IMR-90 (cell line): ENCODE measurements at regions not wholly inside any gene's neighbourhood (a gene's known extent, or its start where the extent isn't known, plus 50 kb on each side); places are given as distances from the start of the nearest gene placed in this dataset.

Experiments
- ATAC-seq: fragments of 200-7000 bp; cut with Tn5 transposase; 2 replicates; pipeline ENCODE4 v1.9.1; 2020; ENCODE audit warnings: low read depth, mild to moderate bottlenecking, moderate library complexity
- BruUV-seq: library from RNA; stranded (reverse); fragments of 400-500 nt; replicated peaks from 2 replicates; lab custom pipeline; 2021; lab: Mats Ljungman, UMichigan
- CTCF ChIA-PET: fragments of 300-600 bp; formaldehyde crosslinking; extraction: SDS; loops from one replicate; lab custom pipeline; 2021; ENCODE audit warnings: antibody characterized with exemption; lab: Yijun Ruan, JAX
- POLR2A ChIA-PET: fragments of 300-600 bp; sonication (Branson Sonifier 250); formaldehyde crosslinking; loops from one replicate; lab custom pipeline; 2022; ENCODE audit warnings: antibody characterized with exemption; ENCODE audit not compliant: unreplicated experiment; lab: Charles Lee
- DNase-seq: peaks from one replicate; pipeline ENCODE4 v3.0.0; 2013
- H2AFZ ChIP-seq: replicated peaks from 2 replicates; pipeline ENCODE3; 2013; ENCODE audit warnings: low read length, mild to moderate bottlenecking; ENCODE audit not compliant: poor library complexity
- H2AK5ac ChIP-seq: 2 replicates; pipeline ENCODE4 v1.6.1; 2013; ENCODE audit warnings: low read depth, low read length, inconsistent platforms
- H2AK9ac ChIP-seq: replicated peaks from 2 replicates; pipeline ENCODE3; 2013; ENCODE audit warnings: mild to moderate bottlenecking, low read depth, low read length, moderate library complexity; ENCODE audit not compliant: poor library complexity
- H2BK120ac ChIP-seq: 2 replicates; pipeline ENCODE4 v1.6.1; 2013; ENCODE audit warnings: low read depth, low read length, inconsistent platforms
- H2BK15ac ChIP-seq: 3 replicates; pipeline ENCODE4 v1.6.1; 2013; ENCODE audit warnings: low read depth, low read length, inconsistent platforms
- H2BK20ac ChIP-seq: 2 replicates; pipeline ENCODE4 v1.6.1; 2013; ENCODE audit warnings: low read depth, mild to moderate bottlenecking, inconsistent platforms, low read length, moderate library complexity
- H2BK5ac ChIP-seq: 2 replicates; pipeline ENCODE4 v1.6.1; 2013; ENCODE audit warnings: mild to moderate bottlenecking, low read depth, low read length, inconsistent platforms; ENCODE audit not compliant: poor library complexity, severe bottlenecking
- H3K14ac ChIP-seq: replicated peaks from 2 replicates; pipeline ENCODE4 v1.6.1; 2013; ENCODE audit warnings: low read depth, low read length, inconsistent platforms
- H3K18ac ChIP-seq: 2 replicates; pipeline ENCODE4 v1.6.1; 2013; ENCODE audit warnings: low read depth, low read length, control low read depth
- H3K23ac ChIP-seq: 2 replicates; pipeline ENCODE4 v1.6.1; 2013; ENCODE audit warnings: low read depth, low read length, inconsistent platforms
- H3K27ac ChIP-seq: 2 replicates; pipeline ENCODE4 v1.5.1; 2013; ENCODE audit warnings: mild to moderate bottlenecking, control low read depth, low read length; ENCODE audit not compliant: insufficient read depth
- H3K27me3 ChIP-seq: 2 replicates; pipeline ENCODE4 v1.6.1; 2013; ENCODE audit warnings: low read length; ENCODE audit not compliant: control insufficient read depth, insufficient read depth
- H3K36me3 ChIP-seq: 2 replicates; pipeline ENCODE4 v1.6.1; 2013; ENCODE audit warnings: low read length, mixed read lengths; ENCODE audit not compliant: control insufficient read depth, insufficient read depth
- H3K4ac ChIP-seq: 2 replicates; pipeline ENCODE4 v1.6.1; 2013; ENCODE audit warnings: low read depth, low read length, inconsistent platforms
- H3K4me1 ChIP-seq: 2 replicates; pipeline ENCODE4 v1.6.1; 2013; ENCODE audit warnings: low read length, mixed read lengths; ENCODE audit not compliant: control insufficient read depth, insufficient read depth
- H3K4me2 ChIP-seq: 2 replicates; pipeline ENCODE4 v1.6.1; 2013; ENCODE audit warnings: low read depth, mild to moderate bottlenecking, control low read depth, low read length, moderate library complexity
- H3K4me3 ChIP-seq: 2 replicates; pipeline ENCODE4 v1.5.1; 2013; ENCODE audit warnings: low read depth, mild to moderate bottlenecking, control low read depth, low read length, moderate library complexity; ENCODE audit not compliant: insufficient read depth
- H3K56ac ChIP-seq: 2 replicates; pipeline ENCODE4 v1.6.1; 2013; ENCODE audit warnings: low read length, inconsistent platforms; ENCODE audit not compliant: insufficient read depth; ENCODE audit errors: extremely low read depth
- H3K79me1 ChIP-seq, 2 experiments: 2 replicates each; pipeline ENCODE4 v1.6.1; 2013; ENCODE audit warnings: low read length in 2 of 2, inconsistent platforms in 1 of 2, low read depth in 1 of 2
- H3K9ac ChIP-seq: 2 replicates; pipeline ENCODE4 v1.6.1; 2013; ENCODE audit warnings: low read depth, low read length, control low read depth
- H3K9me1 ChIP-seq: 2 replicates; pipeline ENCODE4 v1.6.1; 2013; ENCODE audit warnings: low read length, inconsistent platforms; ENCODE audit not compliant: insufficient read depth
- H3K9me3 ChIP-seq: 2 replicates; pipeline ENCODE4 v1.6.1; 2013; ENCODE audit warnings: low read length; ENCODE audit not compliant: control insufficient read depth, insufficient read depth
- H4K20me1 ChIP-seq: 2 replicates; pipeline ENCODE4 v1.6.1; 2013; ENCODE audit warnings: low read length, inconsistent platforms; ENCODE audit not compliant: insufficient read depth
- H4K5ac ChIP-seq: 2 replicates; pipeline ENCODE4 v1.6.1; 2013; ENCODE audit warnings: mild to moderate bottlenecking, low read depth, low read length, control low read depth
- H4K8ac ChIP-seq, 2 experiments: 2 replicates each; pipeline ENCODE4 v1.6.1; 2013; ENCODE audit warnings: low read depth in 2 of 2, low read length in 2 of 2, control low read depth in 1 of 2, inconsistent platforms in 1 of 2
- H4K91ac ChIP-seq: 2 replicates; pipeline ENCODE4 v1.6.1; 2013; ENCODE audit warnings: low read depth, low read length, inconsistent platforms; ENCODE audit not compliant: insufficient read depth
- CEBPB ChIP-seq: IDR thresholded peaks from 2 replicates; pipeline ENCODE4 v1.6.1; 2012; ENCODE audit warnings: low read depth, low read length, improper control_type of control experiment
- CTCF ChIP-seq: conservative IDR thresholded peaks from 2 replicates; pipeline ENCODE4 v1.5.1; 2012; ENCODE audit warnings: mild to moderate bottlenecking, low read depth, low read length, improper control_type of control experiment
- POLR2A ChIP-seq: IDR thresholded peaks from 2 replicates; pipeline ENCODE4 v1.6.1; 2012; ENCODE audit warnings: mild to moderate bottlenecking, low read depth, low read length
- WGBS, 2 experiments: methylation state at CpG; one replicate each; pipeline versions ENCODE4 v1.1.5 to v1.1.7; 2013; ENCODE audit warnings: missing lambda C conversion rate in 2 of 2; ENCODE audit not compliant: insufficient read length in 1 of 2; ENCODE audit errors: extremely low coverage in 2 of 2; 5-methylcytosine and 5-hydroxymethylcytosine counted together
- dilution Hi-C: fragments of 300-500 bp; cut with HindIII; formaldehyde crosslinking; loops from one replicate; pipeline ENCODE4 v1.14.3; 2018; ENCODE audit warnings: low sequenced_read_pairs; ENCODE audit not compliant: unreplicated experiment
- in situ Hi-C: fragments of 300-500 bp; cut with MboI; formaldehyde crosslinking; loops from 3 replicates; pipeline ENCODE4 v1.14.3; 2019; ENCODE audit warnings: low sequenced_read_pairs, inconsistent platforms, mixed read lengths
- intact Hi-C: fragments of 100-400 bp; cut with micrococcal nuclease; formaldehyde crosslinking; loops from 2 replicates; pipeline ENCODE4 v1.10.0; 2022

- POLR2A ChIA-PET = no interaction called here
- no peaks in the 10 kb centered on the region for H3K9me1 ChIP-seq
Observed at GRCh38 chr4:82293304-82293703, 80.5 kb downstream of the HNRNPD start.

More at GRCh38 chr4:82293304-82293703, 80.5 kb downstream of the HNRNPD start:
- TF ChIP-seq CTCF (no peak), CEBPB (no peak), POLR2A (no peak)
- no peak overlapping the region for H3K4me3 ChIP-seq
- no peak overlapping the region for H4K8ac ChIP-seq
- no peak overlapping the region for H4K91ac ChIP-seq
- no peak overlapping the region for H2BK15ac ChIP-seq
- no peak overlapping the region for H3K14ac ChIP-seq
- H3K27ac ChIP-seq = no peak overlapping the region
- H4K20me1 ChIP-seq = no peaks in the 10 kb centered on the region
- ATAC-seq (no peak), DNase-seq (no peak)
- intact Hi-C loops = no loop called here
- H2BK20ac ChIP-seq = no peak overlapping the region
- no peak overlapping the region for H4K5ac ChIP-seq
- H3K79me1 ChIP-seq = no peaks in the 10 kb centered on the region
- H3K23ac ChIP-seq = no peak overlapping the region
- no peak overlapping the region for H2BK120ac ChIP-seq
- no peaks in the 10 kb centered on the region for H3K4me1 ChIP-seq
- H3K36me3 ChIP-seq = no peaks in the 10 kb centered on the region
- H3K56ac ChIP-seq = no peak overlapping the region
- in situ Hi-C loops = no loop called here
- no peak overlapping the region for H3K4me2 ChIP-seq
- H3K9ac ChIP-seq = no peak overlapping the region
- no peak overlapping the region for H3K4ac ChIP-seq
- H2AK9ac ChIP-seq = no peak overlapping the region
- CTCF ChIA-PET = no interaction called here
- no TSS peak for BruUV-seq
- WGBS, 2 experiments = no CpG with 5 or more reads among the region's 2 CpGs
- no peak overlapping the region for H2AK5ac ChIP-seq
- H2AFZ ChIP-seq = no peak overlapping the region
- H3K9me3 ChIP-seq = no peaks in the 10 kb centered on the region
- H2BK5ac ChIP-seq = no peak overlapping the region
- dilution Hi-C loops = no loop called here
- H3K18ac ChIP-seq = no peak overlapping the region
- H3K27me3 ChIP-seq = no peaks in the 10 kb centered on the region
